Renal cortex interstitium (tissue), 11 donors: ENCODE measurements at regions not wholly inside any gene's neighbourhood (a gene's known extent, or its start where the extent isn't known, plus 50 kb on each side); places are given as distances from the start of the nearest gene placed in this dataset.
A peak's percentile ranks its signal among the peaks of the same experiment; 100 is the strongest.

ENCODE experiments used
- DNase-seq, 11 donors: peaks; one replicate each; pipeline ENCODE4 v3.0.0-alpha.2; 2013; ENCODE audit warnings: low read depth in 9 of 11, low spot score in 4 of 11; ENCODE audit errors: extremely low read depth in 1 of 11

GRCh38 chr2:176493226-176493825 lies 224.1 kb downstream of the MTX2 start:
- no peak for DNase-seq

- DNase-seq, result no peak
Observed at GRCh38 chr2:176493909-176494308, 224.7 kb downstream of the MTX2 start.

- no peak for DNase-seq
Observed at GRCh38 chr2:176494949-176495353, 225.7 kb downstream of the MTX2 start.

DNA sequence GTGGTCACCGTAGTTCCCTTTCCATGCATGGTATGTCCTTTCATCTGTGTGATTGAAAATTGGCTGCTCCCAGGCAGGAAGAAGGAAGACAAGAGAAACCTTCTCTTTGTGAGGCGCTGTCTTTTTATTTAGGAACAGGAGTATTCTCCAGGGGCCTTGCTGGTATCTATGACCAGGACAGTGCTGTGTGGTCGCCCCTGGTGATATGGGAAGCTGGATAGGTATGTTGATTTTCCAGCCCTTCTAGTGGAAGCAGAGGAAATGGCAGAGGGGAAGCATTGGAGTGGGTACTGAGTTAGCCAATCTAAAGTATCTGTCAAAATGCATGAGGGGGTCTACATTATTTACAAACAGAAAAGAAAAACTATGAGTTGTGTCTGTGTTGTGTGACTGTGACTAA lies 226.6 kb downstream of the MTX2 start:
- no peak for DNase-seq

DNA sequence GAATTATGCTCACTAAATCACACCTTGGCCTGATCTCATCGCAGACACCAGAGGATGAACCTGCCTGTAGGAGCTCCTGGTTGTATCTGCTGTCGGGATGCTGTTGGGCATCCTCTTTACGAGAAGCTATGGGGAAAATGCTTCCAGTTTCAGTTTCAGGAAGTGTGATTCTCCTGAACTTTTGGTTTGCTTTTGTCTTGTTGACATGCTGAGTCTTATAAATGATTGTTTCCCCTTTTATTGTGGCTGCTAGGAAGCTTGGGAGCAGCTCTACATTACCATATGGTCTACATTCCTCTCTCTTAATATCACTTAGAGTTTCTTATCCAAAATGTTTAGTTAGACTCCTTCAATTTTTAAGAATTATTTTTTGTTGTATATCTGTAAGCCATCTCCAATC lies 227.5 kb downstream of the MTX2 start:
- no peak for DNase-seq

DNA sequence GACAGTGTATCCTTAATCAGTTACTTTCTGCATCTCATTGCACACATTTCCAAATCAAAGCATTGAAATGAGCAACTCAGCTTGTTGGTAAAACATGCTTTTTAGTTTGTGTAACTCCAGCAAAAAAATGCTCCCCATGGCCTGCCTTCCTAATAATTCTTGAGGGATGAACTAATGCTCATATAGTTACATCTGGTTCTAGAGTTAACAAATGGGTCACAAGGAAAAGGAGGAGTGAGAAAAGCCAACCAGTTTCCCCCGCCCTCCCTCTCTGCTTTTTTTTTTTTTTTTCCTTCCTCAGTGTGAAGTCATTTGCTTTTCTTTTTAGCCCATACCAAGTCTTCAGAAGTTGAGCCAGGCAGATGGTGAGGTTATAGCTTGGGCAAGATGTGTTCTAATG lies 231.7 kb downstream of the MTX2 start:
- DNase-seq, result no peak

- DNase-seq, result no peak
Observed at GRCh38 chr2:176501617-176502016, 232.4 kb downstream of the MTX2 start.

DNA sequence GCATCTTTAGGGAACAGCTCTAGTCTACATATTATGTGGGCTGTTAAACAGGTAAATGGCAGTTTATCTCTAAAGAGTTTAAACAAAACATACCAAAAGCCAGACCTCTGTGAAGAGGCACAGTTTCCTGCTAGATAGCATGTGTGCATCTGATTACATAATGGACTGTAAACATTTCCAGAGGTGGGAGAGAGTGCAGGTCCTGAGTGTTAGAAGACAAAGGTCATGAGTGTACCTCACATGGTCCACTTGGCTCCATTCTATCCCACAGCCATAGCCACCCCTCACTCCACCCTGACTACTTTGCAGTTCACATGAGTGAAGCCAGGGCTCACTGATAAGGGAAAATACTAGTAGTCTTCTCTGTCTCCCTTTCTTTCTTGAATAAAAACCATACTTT lies 233.4 kb downstream of the MTX2 start:
- DNase-seq, result no peak

- peak in 2 of 11 donors; percentile 39 to 65 for DNase-seq
Observed at GRCh38 chr2:176503776-176504175, 234.5 kb downstream of the MTX2 start.

DNA sequence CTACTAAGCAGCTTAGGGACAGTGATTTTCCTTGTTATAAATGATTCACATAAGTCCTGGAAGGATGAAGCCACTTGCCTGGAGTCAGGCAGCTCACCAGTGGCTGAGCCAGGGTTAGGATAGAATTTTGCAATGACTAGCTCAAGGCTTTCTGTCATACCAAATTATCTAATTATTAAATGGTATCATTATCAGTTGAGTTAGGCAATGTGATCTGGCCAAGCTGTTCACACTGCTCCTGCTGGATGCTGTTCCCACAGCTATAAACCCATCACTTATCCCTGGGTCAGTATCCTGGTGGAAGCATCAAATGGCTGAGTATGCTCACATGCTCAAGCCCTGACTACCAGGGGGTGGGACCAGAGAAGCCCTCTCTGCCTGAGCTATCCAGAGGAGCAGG lies 235.2 kb downstream of the MTX2 start:
- DNase-seq, result no peak

DNA sequence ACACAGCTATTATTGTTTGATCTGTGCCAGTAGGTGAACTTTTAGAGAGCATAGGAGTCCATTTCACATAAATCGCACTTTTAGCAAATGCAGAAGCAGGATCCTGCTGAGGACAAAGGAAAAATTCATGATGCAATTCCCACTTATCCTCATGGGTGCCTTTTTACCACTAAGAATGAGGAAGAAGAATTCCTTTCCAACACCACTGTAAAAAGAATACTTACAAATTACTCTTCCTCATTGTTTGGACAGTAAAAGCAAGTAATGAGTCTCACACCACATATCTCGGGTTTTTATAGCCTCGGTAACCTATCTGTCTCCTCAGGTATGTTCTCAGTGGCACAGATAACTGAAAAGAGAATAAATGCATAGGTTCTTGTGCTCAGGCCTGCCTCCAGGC lies 238.5 kb downstream of the MTX2 start:
- no peak for DNase-seq

DNA sequence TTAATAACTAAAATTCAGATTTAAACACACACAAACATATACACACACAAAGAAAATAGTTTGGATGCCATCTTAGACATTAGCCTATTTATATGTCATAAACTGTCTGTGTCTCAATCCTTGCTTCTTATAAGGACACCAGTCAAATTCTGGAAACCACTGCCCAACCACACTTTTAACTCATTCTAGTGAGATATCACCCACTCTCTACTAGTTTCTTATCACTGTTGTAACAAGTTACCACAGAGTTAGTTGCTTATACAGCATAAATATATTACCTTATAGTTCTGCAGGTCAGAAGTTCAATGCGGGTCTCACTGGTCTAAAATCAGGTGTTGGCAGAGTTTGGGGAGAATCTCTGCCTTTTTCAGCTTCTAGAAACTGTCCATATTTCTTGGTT lies 239.1 kb downstream of the MTX2 start:
- no peak for DNase-seq

DNA sequence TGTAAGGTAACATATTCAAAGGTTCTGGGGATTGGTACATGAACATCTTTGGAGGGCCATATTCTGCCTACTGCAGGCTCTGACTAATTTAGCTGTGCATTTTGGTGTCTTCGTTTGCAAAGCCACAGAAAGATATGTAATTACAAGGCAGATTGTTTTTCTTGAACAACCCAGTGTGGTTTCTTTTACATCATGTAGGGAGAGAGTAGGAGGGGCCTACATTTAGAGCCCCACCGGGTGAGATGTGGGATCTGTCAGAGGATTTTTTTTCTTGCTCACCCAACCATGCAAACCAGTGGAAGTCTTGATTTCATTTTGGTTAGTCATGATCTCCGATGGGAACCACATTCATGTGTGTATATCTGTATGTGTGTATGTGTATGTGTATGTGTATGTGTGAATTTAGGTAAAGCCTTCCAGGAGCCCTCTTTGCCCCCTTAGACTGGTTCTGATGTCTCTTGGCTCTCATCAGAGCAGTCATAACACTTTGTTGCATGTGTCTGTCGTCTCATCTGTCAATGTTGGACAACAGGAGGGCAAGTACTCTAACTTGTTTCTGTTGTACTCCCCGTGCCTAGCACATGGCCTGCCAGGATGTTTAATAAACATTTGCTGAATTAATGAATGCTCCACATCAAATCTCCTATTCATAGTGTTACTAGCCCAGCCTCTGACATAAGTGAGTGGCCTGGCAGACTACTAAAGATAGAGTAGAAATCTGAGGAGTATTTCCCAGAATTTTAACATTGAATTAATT lies 239.9 kb downstream of the MTX2 start:
- DNase-seq, result no peak

DNA sequence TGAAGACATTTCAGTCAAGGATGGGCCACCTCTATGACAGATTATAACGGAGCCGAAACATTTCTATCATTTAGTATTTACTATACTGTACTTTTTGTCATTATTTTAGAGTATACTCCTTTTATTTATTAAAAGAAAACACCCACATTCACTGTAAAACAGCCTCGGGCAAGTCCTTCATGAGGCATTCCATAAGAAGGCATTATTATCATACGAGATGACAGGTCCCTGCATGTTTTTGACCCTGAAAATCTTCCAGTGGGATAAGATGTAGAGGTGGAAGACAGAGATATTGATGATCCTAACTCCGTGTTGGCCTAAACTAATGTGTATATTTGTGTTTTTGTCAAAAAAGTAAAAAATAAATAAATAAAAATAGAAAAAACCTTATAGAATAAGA lies 245.0 kb downstream of the MTX2 start:
- DNase-seq, result no peak

DNA sequence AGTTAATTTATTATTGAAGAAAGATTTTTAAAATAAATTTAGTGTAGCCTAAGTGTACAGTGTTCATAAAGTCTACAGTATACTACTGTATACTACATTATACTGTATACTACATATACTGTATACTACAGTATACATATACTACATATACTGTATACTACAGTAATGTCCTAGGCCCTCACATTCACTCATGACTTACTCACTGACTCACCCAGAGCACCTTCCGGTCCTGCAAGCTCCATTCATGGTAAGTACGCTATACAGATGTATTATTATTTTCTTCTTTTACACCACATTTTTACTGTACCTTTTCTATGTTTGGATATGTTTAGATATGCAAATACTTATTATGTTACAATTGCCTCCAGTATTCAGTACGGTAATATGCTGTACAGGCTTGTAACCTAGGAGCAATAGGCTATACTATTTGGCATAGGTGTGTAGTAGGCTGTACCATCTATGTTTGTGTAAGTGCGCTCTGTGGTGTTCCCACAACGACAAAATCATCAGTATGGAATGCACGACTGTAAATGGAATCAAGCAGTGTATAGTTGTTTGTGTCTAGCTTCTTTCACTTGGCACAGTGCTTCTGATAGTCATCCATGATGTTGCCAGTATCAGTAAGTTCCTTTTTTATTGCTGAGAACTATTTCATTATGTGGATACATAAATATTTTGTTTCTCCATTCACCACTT lies 245.7 kb downstream of the MTX2 start:
- no peak for DNase-seq

GRCh38 chr2:176516051-176516602 lies 246.9 kb downstream of the MTX2 start:
- no peak for DNase-seq

GRCh38 chr2:176518823-176519222 lies 249.6 kb downstream of the MTX2 start:
- no peak for DNase-seq

GRCh38 chr2:176521878-176522670 lies 252.8 kb downstream of the MTX2 start:
- DNase-seq, result no peak

- DNase-seq, result no peak
Observed at GRCh38 chr2:176525086-176525485, 255.8 kb downstream of the MTX2 start.
